HG03139 (cell line): ENCODE measurements at regions not wholly inside any gene's neighbourhood (a gene's known extent, or its start where the extent isn't known, plus 50 kb on each side); places are given as distances from the start of the nearest gene placed in this dataset.
"Not testable (repeated sequence)": the region's sequence is repeated elsewhere in the genome, so short reads cannot be mapped to it uniquely, and the experiment has no call there.

Experiments
- ATAC-seq: cut with Tn5 transposase; IDR thresholded peaks from one replicate; pipeline ENCODE4 v1.9.1; 2021; ENCODE audit not compliant: unreplicated experiment

DNA sequence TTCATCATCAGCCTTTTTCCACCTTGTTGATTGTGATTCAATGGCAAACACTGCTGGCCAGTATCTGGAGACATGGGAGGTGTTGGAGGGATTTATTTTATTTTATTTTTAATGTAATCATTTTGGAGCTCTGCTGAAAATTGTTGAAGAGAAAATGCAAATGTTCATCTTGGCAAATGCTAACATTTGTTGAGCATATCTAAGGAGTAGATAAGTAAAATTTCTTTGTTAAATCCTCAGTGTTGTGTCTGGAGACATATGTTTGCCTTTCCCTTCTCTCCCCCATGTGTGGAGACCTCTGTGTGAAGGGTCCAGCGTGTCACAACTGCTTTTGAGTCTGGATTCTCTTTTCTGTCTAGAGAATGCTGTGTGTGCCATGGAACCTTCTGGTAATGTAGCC, 300.3 kb downstream of the FZD1 start:
- no peak for ATAC-seq

DNA sequence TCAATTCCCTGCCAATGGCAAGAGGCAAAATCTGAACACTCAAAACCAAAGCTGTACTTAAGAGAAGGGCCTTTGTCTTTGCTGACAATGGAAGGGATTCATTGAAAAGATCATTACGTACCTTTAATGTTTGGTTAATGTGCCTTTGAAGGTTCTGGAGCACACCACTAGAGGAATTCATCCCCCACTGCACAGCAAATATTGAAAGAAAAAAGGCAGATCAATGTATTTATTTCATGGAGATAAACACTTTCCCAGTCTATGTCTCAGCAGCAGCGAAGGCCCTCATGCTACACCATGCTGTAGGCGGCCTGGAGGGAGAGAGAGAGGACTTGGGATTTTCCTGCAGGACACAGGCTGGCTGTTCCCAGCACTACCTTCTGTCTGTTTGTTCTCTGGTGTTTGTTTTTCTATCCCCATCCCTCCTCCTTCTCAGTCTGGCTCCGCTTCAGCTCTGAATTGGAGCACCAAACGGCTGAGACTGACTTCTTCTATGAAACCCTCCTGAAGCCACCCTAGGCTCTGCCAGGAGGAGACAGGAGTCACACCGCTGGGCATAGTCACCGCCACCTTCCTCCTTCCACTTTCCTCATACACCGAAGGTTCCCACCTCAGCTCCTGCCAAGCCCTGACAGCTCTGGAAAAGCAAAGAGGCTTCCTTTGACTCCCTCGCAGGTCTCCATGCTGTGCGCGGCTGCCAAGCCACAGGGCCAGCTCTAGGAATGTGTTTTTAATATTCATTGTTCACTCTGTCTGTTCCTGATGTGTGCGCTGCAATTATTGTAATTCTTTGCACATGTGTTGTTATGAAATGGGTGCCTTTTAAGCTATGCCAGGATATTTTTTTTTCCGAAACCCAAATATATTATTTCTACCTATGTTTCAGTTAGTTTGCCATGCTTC, 301.5 kb downstream of the FZD1 start:
- no peak for ATAC-seq

DNA sequence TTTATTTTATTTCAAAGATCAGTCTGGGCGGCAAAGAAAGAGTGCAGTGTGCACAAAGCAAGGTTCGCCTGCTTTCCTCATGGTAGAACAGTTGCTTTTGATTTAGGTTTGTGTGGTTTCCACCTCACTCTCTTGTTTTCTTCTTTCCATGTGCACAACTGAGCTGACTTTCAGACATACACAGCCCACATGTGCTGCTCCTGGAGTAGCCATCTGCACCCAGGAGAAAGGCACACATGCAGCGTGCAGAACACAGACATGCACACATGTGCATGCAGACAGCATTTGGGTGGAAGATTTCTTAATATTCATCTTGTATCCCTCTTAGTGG, 302.1 kb downstream of the FZD1 start:
- ATAC-seq = no peak

DNA sequence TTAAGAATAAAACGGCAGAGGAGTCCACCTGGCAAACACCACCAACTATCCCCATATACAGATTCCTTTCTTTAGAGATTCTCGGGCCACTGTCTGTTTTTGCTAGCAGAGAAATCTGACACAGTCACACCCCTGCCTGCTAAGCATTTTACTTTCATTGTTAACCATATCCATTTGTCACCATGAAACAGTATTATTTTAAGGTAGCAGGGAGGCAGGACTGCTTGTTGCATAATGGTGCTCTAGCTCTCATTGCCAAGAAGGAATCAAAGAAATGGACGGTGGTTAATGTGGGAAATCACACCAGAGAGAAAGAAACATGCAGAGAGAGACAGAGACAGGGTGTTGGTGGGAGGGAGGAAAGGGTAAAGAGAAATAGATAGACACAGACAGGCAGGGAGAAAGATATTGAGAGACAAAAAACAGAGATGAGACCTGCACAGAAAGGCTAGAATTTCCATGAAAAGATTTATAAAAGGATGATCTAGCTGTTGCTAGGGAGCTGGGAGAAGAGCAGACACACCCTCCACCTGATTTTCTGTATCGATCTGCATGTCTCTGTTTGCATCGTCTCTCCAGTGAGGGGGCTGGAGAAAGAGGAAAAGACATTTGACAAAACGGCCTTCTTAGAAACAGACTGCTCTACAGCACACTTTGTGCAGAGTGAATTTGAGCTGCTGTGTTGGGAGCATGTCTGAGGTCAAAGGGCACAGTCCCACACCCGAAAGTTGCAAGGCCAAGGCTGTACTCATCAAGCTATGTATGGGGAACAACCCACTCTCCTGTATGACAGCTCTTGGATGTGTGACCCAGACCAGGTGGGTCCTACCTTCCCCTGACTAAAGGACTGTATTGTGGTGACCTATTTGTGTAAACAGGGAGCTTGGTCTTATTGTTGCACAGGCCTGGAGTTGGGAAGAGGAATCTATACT, 303.1 kb downstream of the FZD1 start:
- ATAC-seq = no peak

DNA sequence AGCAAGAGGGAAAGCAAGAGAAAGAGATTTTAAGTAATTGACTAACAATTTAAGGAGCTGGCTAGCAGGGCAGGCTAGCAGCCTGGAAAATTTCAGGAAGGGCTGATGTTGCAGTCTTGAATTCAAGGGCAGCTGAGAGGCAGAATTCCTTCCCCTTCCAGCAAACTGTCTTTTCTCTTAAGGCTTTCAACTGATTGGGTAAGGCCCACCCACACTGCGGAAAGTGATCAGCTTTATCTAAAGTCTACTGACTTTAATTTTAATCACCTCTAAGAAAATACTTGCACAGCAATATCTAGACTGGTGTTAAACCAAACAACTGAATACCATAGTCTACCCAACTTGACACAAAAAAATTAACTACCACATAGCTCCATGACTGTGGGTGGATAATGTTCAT, 303.9 kb downstream of the FZD1 start:
- no peak for ATAC-seq

DNA sequence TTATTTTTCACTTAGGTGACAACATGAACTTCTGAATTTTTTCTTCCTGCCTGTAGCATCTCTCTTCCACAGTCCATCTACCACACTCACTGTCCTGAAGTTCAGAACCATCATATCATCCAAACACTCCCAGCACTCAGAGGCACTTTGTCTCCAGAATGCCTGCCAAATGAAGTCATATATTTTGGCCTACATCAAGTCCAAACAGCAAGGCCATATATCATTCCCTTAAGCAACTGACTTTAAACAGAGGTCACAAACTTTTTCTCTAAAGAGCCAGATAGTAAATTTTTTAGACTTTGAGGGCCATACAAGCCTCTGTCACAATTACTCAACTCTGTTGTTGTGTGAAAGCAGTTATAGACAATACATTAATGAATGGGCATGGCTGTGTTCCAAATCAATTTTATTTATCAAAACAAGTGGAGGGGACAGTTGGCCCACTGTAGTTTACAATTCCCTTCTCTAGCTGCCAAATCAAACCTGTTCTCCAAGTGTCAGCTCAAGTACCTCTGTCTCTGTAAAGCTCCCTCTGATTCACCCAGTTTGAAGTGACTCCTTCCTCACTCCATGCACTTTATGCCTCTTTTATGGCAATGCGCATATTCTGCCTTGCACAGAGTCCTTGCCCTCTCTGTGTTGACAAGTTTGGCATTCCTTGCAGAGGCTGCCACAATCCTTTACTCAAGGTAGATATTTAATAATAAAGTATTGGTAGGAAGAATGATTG, 305.7 kb downstream of the FZD1 start:
- ATAC-seq = no peak

DNA sequence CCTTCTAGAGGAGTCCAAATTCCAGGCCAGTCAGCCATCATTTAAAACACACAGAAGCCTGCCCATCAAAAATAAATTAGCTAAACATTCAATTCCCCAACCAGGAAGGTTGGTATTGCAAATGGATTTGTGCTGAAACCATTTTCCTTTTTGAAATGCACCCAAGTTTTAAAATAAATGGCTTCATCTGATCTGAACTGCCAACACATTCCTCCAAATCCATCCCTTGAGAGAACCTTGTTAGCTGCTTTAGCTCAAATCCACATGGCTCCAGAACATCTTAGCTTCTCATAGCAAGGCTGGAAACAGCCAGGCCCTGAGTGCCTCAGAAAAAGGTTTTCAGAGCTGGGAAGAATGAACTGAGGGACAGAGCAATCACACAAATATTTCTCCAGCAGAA, 306.3 kb downstream of the FZD1 start:
- ATAC-seq = no peak

DNA sequence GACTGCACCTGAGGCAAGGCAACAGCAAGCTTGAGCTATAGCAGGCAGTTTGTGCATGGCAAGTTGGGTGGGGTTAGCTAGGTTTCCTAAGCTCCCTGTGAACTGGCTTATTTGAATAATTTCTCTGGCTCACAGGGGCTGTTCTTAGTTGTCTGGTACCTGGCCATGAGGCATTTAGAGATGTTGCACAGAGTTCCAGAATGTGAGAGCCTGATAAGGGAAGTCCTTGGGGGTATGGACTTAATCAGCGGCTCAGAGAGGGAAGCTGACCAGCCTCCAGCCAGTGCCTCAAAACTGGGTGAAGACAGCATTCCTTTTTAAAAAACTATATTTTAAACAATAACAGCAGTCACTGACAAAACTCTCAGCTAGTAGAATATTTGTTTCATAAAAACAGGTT, 307.4 kb downstream of the FZD1 start:
- no peak for ATAC-seq

DNA sequence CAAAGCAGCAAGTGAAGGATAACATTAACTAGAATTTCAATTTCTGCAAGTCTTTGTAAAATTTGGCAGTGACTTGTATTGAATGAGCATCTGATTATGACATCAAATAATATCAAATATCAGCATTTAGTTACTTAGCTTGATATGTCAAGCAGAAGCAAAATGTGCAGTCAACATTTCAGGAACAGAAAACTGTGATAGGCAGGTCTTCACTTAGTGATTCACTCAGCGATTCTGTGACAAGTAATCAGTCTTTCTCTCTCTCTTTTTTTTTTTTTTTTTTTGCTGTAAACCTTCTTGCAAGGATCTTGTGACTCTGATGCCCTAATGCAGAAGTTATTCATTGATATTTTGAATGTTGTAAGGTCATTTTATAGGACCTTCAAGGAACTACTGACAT, 307.1 kb downstream of the MTERF1 start:
- ATAC-seq = no peak

DNA sequence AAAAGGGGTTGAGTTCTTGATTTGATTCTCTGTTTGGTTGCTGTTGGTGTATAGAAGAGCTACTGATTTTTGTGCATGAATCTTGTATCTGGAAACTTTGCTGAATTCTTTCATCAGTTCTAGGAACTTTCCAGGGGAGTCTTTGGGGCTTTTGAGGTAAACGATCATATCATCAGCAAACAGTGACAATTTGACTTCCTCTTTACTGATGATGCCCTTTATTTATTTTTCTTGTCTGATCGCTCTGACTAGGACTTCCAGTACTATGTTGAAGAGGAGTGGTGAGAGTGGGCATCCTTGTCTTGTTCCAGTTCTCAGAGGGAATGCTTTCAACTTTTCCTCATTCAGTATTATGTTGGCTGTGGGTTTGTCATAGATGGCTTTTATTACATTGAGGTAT, 304.0 kb downstream of the MTERF1 start:
- not testable (repeated sequence) for ATAC-seq

DNA sequence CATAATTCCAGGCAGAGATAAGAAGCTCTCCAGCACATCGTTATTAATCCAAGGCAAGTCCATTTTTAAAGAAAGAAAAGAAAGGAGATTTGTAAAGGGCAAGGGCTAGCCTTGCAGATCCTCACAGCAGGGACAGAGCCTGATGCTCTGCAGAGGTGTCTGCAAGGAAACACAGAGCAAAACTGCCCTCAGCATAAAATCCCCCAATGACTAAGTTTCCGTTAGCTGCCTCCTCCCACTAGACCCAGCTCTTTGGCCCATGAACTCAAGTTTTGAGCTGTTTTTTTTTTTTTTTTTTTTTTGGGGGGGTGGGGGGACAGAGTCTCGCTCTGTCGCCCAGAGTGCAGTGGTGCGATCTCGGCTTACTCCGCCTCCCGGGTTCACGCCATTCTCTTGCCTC, 300.7 kb downstream of the MTERF1 start:
- ATAC-seq = no peak

DNA sequence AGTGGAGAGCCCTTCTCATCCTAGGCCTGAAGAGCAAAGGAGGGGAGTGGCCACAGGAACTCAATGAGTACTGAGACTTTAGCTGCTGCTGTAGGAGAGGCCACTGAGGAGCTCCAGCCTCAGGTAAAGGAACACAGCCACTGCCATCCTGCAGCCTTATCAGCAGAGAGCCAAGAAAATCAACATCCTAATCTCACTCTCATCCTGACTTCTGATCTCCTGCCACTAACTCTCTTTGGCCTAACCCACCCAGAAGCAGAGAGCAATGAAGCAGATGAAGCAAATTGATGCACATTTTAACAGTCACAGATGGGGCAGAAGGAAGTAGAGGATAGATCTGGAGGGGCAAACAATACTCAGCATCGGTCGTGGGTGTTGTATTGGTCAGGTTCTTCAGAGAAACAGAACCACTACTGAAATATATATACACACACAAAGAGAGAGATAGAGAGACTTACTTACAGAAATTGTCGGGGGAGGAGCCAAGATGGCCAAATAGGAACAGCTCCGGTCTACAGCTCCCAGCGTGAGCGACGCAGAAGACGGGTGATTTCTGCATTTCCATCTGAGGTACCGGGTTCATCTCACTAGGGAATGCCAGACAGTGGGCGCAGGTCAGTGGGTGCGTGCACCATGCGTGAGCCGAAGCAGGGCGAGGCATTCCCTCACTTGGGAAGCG, 297.6 kb downstream of the MTERF1 start:
- no peak for ATAC-seq

DNA sequence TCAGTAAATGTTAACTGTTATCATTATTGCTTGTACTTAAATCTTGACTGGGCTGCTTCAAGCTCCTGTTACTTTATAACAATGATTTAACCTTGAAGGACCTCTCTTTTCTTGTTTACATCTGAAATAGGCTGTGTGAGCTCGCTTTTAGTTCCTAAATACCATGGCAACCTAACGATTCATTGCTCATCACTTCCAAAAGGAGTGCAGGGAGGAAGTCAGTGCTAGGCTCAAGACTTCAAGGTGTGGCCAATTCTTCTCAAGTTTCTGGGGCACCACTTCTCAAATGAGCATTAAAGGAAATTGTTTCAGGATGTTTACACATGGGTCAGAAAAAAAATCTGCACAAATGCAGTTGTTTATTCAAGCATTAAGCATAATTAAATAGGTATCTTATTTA, 284.2 kb downstream of the MTERF1 start:
- ATAC-seq = no peak

DNA sequence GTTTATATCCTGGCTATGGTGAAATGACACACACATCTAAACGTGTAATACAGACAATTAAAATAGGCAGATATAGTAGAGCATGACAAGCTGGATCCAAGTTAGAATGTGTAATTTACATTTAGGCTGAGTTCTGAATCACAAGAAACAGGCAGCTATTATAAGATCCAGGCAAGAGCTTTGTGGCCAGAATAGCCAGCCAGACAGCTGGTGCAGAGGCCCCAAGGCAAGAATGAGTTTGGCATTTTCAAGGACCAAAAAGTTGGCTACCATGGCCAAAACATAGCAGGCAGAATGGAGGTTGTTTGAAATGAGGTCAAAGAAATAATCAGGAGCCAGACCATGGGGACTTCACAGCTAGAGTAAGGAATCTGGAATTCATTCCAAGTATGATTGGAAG, 281.7 kb downstream of the MTERF1 start:
- ATAC-seq = no peak

DNA sequence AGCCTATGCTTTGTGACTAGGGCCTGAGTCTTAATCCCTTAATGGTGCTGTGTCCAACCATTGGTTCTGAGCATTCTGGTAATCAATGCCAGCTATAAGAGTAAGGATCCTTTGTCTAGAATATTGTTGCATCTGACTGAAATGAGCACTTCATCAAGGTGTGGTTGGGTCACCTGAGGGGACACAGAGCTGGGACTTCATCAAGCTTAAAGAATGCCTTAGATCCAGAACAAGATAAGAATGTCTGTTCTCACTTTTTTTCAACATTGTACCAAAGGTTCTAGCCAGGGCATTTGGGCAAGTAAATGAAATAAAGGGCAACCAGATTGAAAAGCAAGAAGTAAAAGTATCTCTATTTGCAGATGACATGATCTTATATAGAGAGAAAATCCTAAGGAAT, 280.4 kb downstream of the MTERF1 start:
- ATAC-seq = no peak

DNA sequence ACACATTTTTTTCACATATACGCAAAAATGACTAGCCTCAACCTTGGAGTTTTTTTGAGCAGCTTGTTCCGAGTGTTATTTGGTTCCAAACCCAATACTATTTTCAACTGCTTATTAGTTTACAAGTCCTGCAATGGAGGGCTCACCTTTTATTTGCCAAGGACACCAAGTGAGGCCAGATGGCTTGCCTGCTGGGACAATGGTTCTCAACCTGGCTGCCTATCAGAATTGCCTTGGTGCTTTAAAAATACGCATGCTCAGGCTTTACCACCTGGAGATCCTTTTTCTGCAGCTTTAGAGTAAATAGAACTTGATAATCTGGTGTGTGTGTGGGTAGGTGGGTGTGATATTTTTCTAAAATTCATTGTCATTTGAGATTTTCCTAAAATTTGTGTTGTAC, 276.8 kb downstream of the MTERF1 start:
- no peak for ATAC-seq

DNA sequence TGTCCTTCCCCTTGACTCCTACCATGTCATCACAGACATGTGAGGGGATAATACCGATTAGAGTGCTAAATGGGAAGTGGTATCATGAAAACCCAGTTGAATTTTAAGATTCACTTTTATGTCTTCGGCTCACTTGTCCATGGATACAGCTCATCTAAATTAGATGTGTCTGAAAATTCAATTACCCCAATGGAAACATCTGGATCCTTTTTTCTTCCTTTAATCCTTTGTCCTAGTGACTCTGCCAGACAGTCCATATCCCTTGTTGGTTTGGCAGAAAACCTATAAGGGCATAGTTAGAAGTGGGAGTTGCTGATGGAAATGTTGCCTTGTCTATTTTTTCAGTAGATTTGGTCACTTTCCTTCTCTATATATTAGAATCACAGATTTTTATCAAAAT, 271.9 kb downstream of the MTERF1 start:
- ATAC-seq = no peak

DNA sequence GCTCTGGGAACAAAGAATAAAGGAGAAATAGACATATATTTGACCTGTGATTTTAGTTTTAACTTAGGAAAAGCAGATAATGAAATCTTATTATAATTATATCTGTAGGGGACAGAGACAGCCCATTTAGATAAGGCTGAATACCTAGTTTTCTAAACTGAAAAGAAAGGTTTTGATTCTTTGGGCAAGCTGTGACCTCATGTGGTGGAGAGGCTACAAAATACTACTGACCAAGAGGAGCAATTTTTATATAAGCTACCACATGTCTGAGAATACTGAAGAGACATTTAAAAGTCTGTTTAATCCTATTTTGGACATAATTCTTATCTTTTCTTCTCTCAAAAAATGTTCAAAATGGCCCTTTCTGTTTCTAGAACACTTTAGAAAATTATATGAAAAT, 271.0 kb downstream of the MTERF1 start:
- no peak for ATAC-seq

DNA sequence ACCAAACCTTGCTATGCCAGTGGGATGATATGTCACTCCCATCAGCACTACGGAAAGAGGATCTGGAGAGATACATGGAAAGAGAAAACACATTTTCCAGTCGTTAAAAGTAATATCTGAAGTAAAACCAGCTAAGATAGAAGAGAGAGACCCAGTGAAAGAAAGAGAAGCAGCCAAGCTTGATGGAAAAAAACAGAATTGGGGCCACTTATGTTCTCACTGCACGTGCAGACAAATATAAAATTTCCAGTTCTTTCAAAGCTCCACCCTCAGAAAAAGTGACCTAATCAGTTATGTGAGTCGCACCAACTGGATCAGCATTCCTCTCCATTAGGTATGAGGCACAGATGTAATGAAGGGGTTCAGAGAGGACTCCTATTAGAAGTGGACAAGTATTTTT, 266.1 kb downstream of the MTERF1 start:
- ATAC-seq = no peak

DNA sequence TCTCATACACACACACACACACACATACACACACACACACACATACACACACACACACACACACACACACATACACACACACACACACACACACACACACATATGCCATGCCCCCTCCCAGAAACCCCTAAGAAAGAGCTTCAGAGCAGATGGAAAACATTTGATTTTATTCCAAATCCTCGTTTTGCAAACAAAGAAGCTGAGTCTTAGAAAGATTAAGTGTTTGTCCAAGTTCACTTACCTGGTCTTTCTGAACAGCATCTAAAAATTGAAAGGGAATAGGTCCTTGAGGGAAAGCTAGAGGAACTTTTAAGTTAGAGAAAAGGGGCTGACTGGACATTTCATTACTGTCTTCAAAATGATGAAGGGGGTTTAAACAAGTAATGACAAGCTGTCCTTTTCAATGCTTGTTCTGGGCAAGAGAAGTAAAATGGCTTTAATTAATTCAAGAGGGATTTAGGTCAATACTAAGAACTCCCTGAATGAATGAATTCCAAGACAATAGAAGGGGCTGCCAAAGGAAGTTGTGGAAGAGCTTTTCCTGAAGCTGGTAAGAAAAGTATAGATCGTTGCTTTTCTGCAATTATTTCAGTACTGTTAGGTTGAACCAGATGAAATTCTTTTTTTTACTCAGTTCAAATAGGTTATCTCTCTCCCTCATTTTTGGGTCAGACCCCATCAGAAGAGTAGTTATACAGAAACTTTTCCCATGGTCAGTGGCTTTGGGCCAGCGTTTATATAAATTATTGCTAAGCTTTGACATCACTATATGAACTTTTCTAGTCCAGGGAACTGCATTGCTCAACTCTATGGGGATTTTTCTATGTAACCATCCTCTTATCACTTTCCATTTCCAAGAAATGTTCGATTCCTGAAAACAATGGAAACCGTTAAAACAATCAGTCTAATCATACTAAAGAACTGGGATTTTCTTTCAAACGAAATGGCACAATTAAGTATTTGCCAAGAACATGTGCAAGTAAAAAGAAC, 261.4 kb downstream of the MTERF1 start:
- no peak for ATAC-seq
